ENCODE measurements at regions not wholly inside any gene's neighbourhood (a gene's known extent, or its start where the extent isn't known, plus 50 kb on each side); places are given as distances from the start of the nearest gene placed in this dataset.

DNA sequence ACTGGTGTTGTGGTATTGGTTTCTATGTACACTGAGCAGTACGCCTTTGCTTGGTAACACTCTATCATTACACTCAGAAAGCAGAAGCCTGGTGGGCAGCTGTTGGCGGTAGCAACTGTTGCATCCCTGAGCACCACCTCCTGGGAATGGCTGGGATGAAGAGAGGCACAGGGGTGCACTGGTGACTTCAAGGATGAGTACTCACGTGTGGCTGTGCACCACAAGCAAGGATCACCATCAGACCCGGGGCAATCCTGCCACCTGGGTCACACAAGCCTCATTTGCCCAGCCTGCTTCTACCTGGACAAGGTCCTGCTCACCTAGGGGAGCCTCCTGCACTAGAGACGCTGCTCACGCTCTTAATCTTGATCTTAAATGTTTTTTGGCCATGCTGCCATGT lies 336.4 kb downstream of the SI start:
- TF ChIP-seq CTCF (conservative IDR thresholded peaks at IDR 0.05; ENCODE audit: low read depth, low read length), result no peak
- no peak for TF ChIP-seq EZH2 (IDR thresholded peaks at IDR 0.05; ENCODE audit: borderline replicate concordance, low read depth, low read length, poor library complexity, severe bottlenecking)

Measured in A673 (cell line).